ENCODE measurements at regions not wholly inside any gene's neighbourhood (a gene's known extent, or its start where the extent isn't known, plus 50 kb on each side); places are given as distances from the start of the nearest gene placed in this dataset.

DNA sequence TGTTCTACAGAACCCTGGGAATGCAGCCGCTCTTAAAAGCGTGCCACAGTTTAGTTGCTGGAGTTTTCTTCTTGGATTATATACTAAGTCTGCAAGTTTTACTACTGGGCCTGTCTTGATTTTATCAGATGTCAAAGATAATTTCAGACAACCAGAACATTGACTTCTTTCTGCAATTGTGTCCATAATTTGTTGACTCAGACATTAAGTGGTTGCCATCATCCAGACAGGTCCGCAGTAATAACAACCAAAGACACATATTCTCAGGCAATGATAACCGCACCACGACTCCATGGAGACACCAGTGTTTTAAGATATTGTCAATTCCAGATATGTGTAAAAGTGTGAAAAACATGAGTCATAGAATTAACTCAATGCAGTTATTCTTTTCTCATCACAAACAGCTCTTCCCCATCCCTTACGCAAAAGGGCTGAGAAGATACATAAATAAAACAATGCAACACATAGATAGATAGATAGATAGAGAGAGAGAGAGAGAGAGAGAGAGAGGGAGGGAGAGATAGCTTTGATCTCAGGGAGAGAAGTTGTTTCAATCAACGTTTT is 90.4 kb upstream of the FMN2 start:
- peaks cover 49% of the 10 kb centered on the region for H3K27me3 Mint-ChIP-seq
- H3K9me3 Mint-ChIP-seq = no peaks in the 10 kb centered on the region
- no peak overlapping the region for H3K27ac Mint-ChIP-seq
- DNase-seq = no peak
- H3K4me1 Mint-ChIP-seq (ENCODE audit: low read depth) = peaks cover 6% of the 10 kb centered on the region
- H3K4me3 Mint-ChIP-seq = no peak overlapping the region
- no peaks in the 10 kb centered on the region for H3K36me3 Mint-ChIP-seq (ENCODE audit: low read depth)

- Mint-ChIP-seq H3K4me3 (no peak overlapping the region), H3K9me3 (no peaks in the 10 kb centered on the region), H3K36me3 (ENCODE audit: low read depth) (no peaks in the 10 kb centered on the region), H3K27ac (no peak overlapping the region), H3K27me3 (peaks cover 28% of the 10 kb centered on the region), H3K4me1 (ENCODE audit: low read depth) (no peaks in the 10 kb centered on the region)
- DNase-seq = no peak
Observed at GRCh38 chr1:240004086-240004749, 87.5 kb upstream of the FMN2 start.

GRCh38 chr1:240005997-240006650 is 85.6 kb upstream of the FMN2 start:
- H3K36me3 Mint-ChIP-seq (ENCODE audit: low read depth) = no peaks in the 10 kb centered on the region
- no peaks in the 10 kb centered on the region for H3K4me1 Mint-ChIP-seq (ENCODE audit: low read depth)
- H3K9me3 Mint-ChIP-seq = peaks cover 8% of the 10 kb centered on the region
- no peak for DNase-seq
- no peak overlapping the region for H3K27ac Mint-ChIP-seq
- no peak overlapping the region for H3K4me3 Mint-ChIP-seq
- H3K27me3 Mint-ChIP-seq = peaks cover 11% of the 10 kb centered on the region

DNA sequence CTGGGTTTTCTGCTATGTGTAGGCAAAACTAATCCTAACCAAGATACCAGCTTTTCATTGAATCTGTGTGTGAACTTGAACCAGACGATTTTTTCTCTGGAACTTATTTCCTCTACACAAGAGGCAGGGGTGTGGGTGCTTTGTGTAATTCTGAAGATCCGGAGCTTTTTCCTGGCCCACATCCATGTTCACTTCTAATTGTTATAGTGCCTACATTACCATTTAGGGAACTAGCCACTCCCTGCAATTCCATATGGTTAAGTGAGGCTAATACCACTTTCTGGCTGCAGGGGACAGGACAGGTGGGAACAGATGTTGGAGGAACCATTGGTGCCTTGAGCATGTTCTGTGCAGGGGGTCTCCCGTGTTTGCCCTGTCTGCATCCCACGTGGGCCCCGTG is 83.4 kb upstream of the FMN2 start:
- Mint-ChIP-seq H3K36me3 (ENCODE audit: low read depth) (no peaks in the 10 kb centered on the region), H3K27me3 (peaks cover 3% of the 10 kb centered on the region), H3K9me3 (peaks cover 11% of the 10 kb centered on the region), H3K27ac (no peak overlapping the region), H3K4me3 (no peak overlapping the region), H3K4me1 (ENCODE audit: low read depth) (no peaks in the 10 kb centered on the region)
- no peak for DNase-seq

DNA sequence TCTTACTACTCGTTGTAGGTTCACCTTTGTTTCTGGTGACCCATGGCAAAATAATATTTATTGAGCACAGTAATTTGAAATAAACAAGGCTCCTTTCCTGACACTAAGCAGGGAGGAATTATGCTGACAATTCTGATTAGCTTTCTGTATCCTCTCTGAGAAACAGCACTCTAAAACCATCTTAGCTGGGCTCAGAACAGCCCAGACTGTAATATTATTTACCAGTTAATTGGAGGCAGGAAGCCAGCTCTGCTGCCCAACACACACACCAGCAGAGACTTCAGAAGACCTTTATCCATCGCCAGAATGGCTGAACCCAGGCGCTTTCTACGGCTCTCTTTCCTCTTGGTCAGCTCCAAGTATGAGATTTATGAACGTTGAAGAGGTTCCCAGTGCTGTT is 77.6 kb upstream of the FMN2 start:
- H3K9me3 Mint-ChIP-seq = peaks cover 22% of the 10 kb centered on the region

DNA sequence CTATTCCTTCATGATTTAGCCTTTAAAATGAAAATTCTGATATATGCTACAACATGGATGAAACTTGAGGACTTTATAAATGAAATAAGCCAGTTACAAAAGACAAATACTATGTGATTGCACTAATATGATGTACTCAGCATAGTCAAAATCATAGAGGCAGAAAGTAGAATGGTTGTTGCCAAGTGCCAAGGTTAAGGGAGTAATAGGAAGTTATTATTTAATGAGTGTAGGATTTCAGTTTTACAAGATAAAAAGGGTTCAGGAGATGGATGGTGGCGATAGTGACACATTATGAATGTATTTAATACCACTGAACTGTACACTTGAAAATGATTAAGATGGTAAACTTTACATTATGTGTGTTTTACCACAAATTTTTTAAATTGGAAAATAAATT is 73.1 kb upstream of the FMN2 start:
- no peak for DNase-seq
- Mint-ChIP-seq H3K4me3 (no peak overlapping the region), H3K36me3 (ENCODE audit: low read depth) (no peaks in the 10 kb centered on the region), H3K4me1 (ENCODE audit: low read depth) (no peaks in the 10 kb centered on the region), H3K27me3 (peaks cover 4% of the 10 kb centered on the region), H3K9me3 (peaks cover 14% of the 10 kb centered on the region), H3K27ac (no peak overlapping the region)

More for the DNA sequence above, 77.6 kb upstream of the FMN2 start:
- DNase-seq = no peak
- H3K4me3 Mint-ChIP-seq = no peak overlapping the region
- no peaks in the 10 kb centered on the region for H3K36me3 Mint-ChIP-seq (ENCODE audit: low read depth)
- H3K27ac Mint-ChIP-seq = no peak overlapping the region
- no peaks in the 10 kb centered on the region for H3K4me1 Mint-ChIP-seq (ENCODE audit: low read depth)
- peaks cover 3% of the 10 kb centered on the region for H3K27me3 Mint-ChIP-seq

- peaks cover 14% of the 10 kb centered on the region for H3K9me3 Mint-ChIP-seq
- no peak for DNase-seq
- H3K36me3 Mint-ChIP-seq (ENCODE audit: low read depth) = no peaks in the 10 kb centered on the region
- H3K4me3 Mint-ChIP-seq = no peak overlapping the region
- no peaks in the 10 kb centered on the region for H3K4me1 Mint-ChIP-seq (ENCODE audit: low read depth)
- H3K27ac Mint-ChIP-seq = no peak overlapping the region
- peaks cover 4% of the 10 kb centered on the region for H3K27me3 Mint-ChIP-seq
Observed at GRCh38 chr1:240019524-240019923, 72.2 kb upstream of the FMN2 start.

DNA sequence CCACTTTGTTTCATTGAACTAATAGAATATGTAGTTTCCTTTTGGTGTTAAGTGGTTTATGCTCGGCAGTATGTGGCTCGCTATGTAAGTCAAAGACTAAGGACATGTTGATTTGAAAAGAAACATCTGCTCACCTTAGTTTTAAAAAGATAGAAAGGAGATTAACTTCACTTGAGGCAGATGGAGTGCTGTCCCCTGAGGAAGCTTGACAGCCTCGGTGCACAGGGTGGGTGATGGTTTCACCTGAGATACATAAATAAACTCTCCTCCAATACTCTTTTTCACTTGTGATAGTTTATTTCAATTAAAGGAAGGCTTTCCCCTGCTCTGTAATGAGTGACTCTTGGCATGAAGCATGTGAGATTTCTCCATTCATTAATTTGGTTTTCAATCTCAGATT is 70.8 kb upstream of the FMN2 start:
- H3K4me1 Mint-ChIP-seq (ENCODE audit: low read depth) = no peaks in the 10 kb centered on the region
- H3K27me3 Mint-ChIP-seq = peaks cover 4% of the 10 kb centered on the region
- H3K4me3 Mint-ChIP-seq = no peak overlapping the region
- H3K27ac Mint-ChIP-seq = no peak overlapping the region
- H3K9me3 Mint-ChIP-seq = peaks cover 14% of the 10 kb centered on the region
- DNase-seq = no peak
- H3K36me3 Mint-ChIP-seq (ENCODE audit: low read depth) = no peaks in the 10 kb centered on the region

DNA sequence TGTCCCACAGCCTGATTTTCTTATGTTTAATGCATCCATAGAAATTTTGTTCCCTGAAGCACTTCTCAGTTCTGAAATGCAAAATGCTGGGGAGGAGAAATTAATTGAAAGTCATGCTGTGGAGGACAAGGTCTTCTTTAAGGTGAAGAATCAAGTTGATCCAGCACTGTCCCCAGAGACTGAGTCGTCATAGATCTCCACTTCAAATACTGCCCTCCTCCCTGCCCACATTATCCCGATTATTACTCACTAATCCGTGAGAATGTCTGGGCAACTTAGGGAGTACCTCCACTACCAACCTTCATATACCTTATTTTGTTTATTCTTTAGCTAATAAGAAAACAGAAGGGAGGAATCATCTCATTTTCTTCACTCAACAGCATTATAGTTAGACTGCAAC is 70.0 kb upstream of the FMN2 start:
- no peak for DNase-seq
- H3K27ac Mint-ChIP-seq = no peak overlapping the region
- no peak overlapping the region for H3K4me3 Mint-ChIP-seq
- no peaks in the 10 kb centered on the region for H3K4me1 Mint-ChIP-seq (ENCODE audit: low read depth)
- peaks cover 4% of the 10 kb centered on the region for H3K27me3 Mint-ChIP-seq
- H3K36me3 Mint-ChIP-seq (ENCODE audit: low read depth) = no peaks in the 10 kb centered on the region
- H3K9me3 Mint-ChIP-seq = peaks cover 14% of the 10 kb centered on the region

DNA sequence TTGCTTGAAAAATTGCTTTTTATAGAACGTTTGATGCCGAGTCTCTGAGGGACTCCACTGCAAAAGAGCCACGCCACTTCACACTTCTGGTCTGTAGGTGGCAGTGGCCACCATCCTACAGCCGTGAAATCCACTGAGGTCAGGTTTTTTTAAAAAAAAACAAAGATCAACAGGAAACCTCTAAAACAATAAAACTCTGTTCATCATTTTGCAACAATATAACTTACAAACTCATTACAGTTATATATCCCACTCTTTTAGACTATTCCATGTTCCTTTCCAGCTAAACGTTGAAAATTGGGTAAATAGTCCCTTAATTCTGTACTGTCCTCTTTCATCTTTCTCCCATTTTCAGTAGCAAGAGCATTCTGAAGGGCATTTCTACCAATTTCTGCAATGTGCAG is 64.6 kb upstream of the FMN2 start:
- H3K27ac Mint-ChIP-seq = no peak overlapping the region
- H3K36me3 Mint-ChIP-seq (ENCODE audit: low read depth) = no peaks in the 10 kb centered on the region
- no peaks in the 10 kb centered on the region for H3K4me1 Mint-ChIP-seq (ENCODE audit: low read depth)
- peaks cover 3% of the 10 kb centered on the region for H3K27me3 Mint-ChIP-seq
- peaks cover 2% of the 10 kb centered on the region for H3K9me3 Mint-ChIP-seq
- DNase-seq = no peak
- no peak overlapping the region for H3K4me3 Mint-ChIP-seq

- Mint-ChIP-seq H3K27ac (no peak overlapping the region), H3K4me1 (ENCODE audit: low read depth) (no peaks in the 10 kb centered on the region), H3K27me3 (peaks cover 3% of the 10 kb centered on the region), H3K4me3 (no peak overlapping the region), H3K9me3 (no peaks in the 10 kb centered on the region), H3K36me3 (ENCODE audit: low read depth) (no peaks in the 10 kb centered on the region)
- DNase-seq = no peak
Observed at GRCh38 chr1:240029418-240029817, 62.3 kb upstream of the FMN2 start.

- H3K27ac Mint-ChIP-seq = no peak overlapping the region
- no peaks in the 10 kb centered on the region for H3K4me1 Mint-ChIP-seq (ENCODE audit: low read depth)
- peaks cover 3% of the 10 kb centered on the region for H3K27me3 Mint-ChIP-seq
Observed at GRCh38 chr1:240030236-240030635, 61.4 kb upstream of the FMN2 start.

DNA sequence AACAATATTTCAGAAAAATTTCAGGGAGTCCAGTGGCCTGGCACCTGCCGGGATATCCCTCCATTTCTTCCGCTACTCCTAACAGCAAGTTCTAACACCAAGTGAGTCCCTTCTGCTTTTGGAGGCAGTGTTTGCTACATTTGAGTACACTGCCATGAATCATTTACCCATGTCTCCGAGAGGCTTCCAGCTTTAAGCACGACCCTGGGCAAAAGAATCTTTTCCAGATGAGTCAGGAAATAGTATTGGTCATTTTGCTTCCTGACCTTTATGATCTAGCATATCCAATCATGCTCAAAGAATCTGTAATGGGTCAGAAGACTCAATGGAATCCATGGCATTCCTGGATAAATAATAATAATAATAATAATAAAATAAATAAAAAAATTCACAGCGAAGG is 60.7 kb upstream of the FMN2 start:
- DNase-seq = no peak
- Mint-ChIP-seq H3K36me3 (ENCODE audit: low read depth) (no peaks in the 10 kb centered on the region), H3K9me3 (no peaks in the 10 kb centered on the region), H3K27ac (no peak overlapping the region), H3K4me1 (ENCODE audit: low read depth) (no peaks in the 10 kb centered on the region), H3K4me3 (no peak overlapping the region), H3K27me3 (peaks cover 3% of the 10 kb centered on the region)

More at GRCh38 chr1:240030236-240030635, 61.4 kb upstream of the FMN2 start:
- Mint-ChIP-seq H3K4me3 (no peak overlapping the region), H3K36me3 (ENCODE audit: low read depth) (no peaks in the 10 kb centered on the region), H3K9me3 (no peaks in the 10 kb centered on the region)
- DNase-seq = no peak

GRCh38 chr1:240031414-240031813 is 60.3 kb upstream of the FMN2 start:
- Mint-ChIP-seq H3K4me1 (ENCODE audit: low read depth) (no peaks in the 10 kb centered on the region), H3K4me3 (no peak overlapping the region), H3K9me3 (no peaks in the 10 kb centered on the region), H3K27ac (no peak overlapping the region), H3K36me3 (ENCODE audit: low read depth) (no peaks in the 10 kb centered on the region), H3K27me3 (peaks cover 3% of the 10 kb centered on the region)
- DNase-seq = no peak

GRCh38 chr1:240033406-240033805 is 58.3 kb upstream of the FMN2 start:
- Mint-ChIP-seq H3K4me1 (ENCODE audit: low read depth) (no peaks in the 10 kb centered on the region), H3K9me3 (no peaks in the 10 kb centered on the region), H3K27ac (no peak overlapping the region), H3K27me3 (peaks cover 3% of the 10 kb centered on the region), H3K4me3 (no peak overlapping the region), H3K36me3 (ENCODE audit: low read depth) (no peaks in the 10 kb centered on the region)
- DNase-seq = no peak
